ENCODE measurements at regions not wholly inside any gene's neighbourhood (a gene's known extent, or its start where the extent isn't known, plus 50 kb on each side); places are given as distances from the start of the nearest gene placed in this dataset.

DNA sequence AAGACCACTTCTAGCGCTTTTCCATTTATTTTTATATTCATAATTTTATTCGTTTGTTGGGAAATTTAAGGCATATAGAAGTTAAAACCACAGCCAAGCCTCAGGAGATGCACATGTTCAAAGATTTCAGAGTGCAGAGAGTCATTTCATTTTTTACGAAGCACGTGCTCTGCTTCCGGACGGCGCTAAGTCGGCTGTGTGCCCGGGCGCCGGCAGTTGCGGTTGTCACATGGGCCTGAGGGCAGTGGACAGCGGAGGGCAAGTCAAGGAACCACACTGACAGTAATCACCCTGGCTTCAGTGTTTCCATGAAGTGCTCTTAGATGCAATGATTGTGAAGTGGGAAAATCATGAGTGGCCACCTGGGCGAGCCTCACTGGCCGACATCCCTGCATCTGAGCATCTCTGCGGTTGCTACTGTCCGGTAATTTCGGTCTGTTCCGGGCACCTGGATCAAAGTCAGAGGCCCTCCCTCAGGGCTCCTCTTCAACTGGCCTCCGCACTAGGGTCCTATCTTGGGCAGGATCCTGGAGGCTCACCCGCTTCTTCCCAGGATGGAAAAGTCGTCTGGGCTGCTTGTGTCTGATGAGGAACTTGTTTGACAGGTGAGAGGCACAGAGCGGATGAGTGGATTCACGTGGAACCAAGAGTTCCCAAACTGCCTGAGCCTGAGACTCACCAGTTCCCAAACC lies 90.8 kb downstream of the DACT2 start:
- no peak for DNase-seq (ENCODE audit: extremely low read depth, low read depth)
- no peak for TF ChIP-seq CTCF (IDR thresholded peaks at IDR 0.05; ENCODE audit: low read depth, low read length, missing control alignments)

GRCh38 chr6:168227840-168228239 lies 91.7 kb downstream of the DACT2 start:
- no peak for DNase-seq (ENCODE audit: extremely low read depth, low read depth)
- H3K4me3 ChIP-seq (replicated peaks; ENCODE audit: low read depth, low read length): no peak overlapping the region
- no peak for TF ChIP-seq CTCF (IDR thresholded peaks at IDR 0.05; ENCODE audit: low read depth, low read length, missing control alignments)

More for the DNA sequence above, 90.8 kb downstream of the DACT2 start:
- H3K4me3 ChIP-seq (replicated peaks; ENCODE audit: low read depth, low read length): no peak overlapping the region

DNA sequence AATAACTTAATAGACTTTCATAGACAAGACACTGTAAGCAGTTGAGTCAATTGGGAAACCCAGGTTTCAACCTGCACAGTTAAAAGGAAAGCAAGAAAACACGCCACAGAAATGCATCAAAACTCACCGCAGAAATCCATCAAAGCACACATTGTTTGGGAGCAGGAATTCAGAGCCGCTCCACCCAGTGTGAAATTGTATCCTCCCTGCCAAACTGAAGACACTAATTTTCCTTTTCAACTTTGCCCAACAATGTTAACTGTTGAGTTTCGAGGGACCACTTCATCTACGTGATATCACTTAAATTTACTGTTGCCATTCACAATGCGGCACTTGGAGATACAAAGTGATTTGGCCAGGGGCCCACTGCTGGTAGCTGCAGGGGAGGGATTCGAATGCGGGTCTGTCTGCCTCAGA lies 92.7 kb downstream of the DACT2 start:
- no peak for TF ChIP-seq CTCF (IDR thresholded peaks at IDR 0.05; ENCODE audit: low read depth, low read length, missing control alignments)
- no peak for DNase-seq (ENCODE audit: extremely low read depth, low read depth)
- no peak overlapping the region for H3K4me3 ChIP-seq (replicated peaks; ENCODE audit: low read depth, low read length)

GRCh38 chr6:168226061-168226752 lies 93.4 kb downstream of the DACT2 start:
- DNase-seq (ENCODE audit: extremely low read depth, low read depth): no peak
- H3K4me3 ChIP-seq (replicated peaks; ENCODE audit: low read depth, low read length): no peak overlapping the region
- no peak for TF ChIP-seq CTCF (IDR thresholded peaks at IDR 0.05; ENCODE audit: low read depth, low read length, missing control alignments)

GRCh38 chr6:168225471-168225911 lies 94.1 kb downstream of the DACT2 start:
- H3K4me3 ChIP-seq (replicated peaks; ENCODE audit: low read depth, low read length): no peak overlapping the region
- no peak for TF ChIP-seq CTCF (IDR thresholded peaks at IDR 0.05; ENCODE audit: low read depth, low read length, missing control alignments)
- no peak for DNase-seq (ENCODE audit: extremely low read depth, low read depth)

GRCh38 chr6:168223755-168224154 lies 95.8 kb downstream of the DACT2 start:
- no peak overlapping the region for H3K4me3 ChIP-seq (replicated peaks; ENCODE audit: low read depth, low read length)
- TF ChIP-seq CTCF (IDR thresholded peaks at IDR 0.05; ENCODE audit: low read depth, low read length, missing control alignments): no peak
- DNase-seq (ENCODE audit: extremely low read depth, low read depth): no peak
